WERI-Rb-1 (cell line): ENCODE measurements at regions not wholly inside any gene's neighbourhood (a gene's known extent, or its start where the extent isn't known, plus 50 kb on each side); places are given as distances from the start of the nearest gene placed in this dataset.

ENCODE experiments used
- DNase-seq: peaks from one replicate; pipeline ENCODE4 v3.0.0-alpha.2; 2020
- H3K27ac ChIP-seq: fragments of 250-450 bp; sonication (Bioruptor Pico); 2 replicates; pipeline ENCODE4 v1.5.1; 2020; ENCODE audit warnings: mild to moderate bottlenecking, moderate library complexity
- H3K27me3 ChIP-seq: fragments of 250-450 bp; sonication (Bioruptor Pico); 2 replicates; pipeline ENCODE4 v1.5.1; 2021; ENCODE audit warnings: mild to moderate bottlenecking, low read depth, moderate library complexity; ENCODE audit not compliant: insufficient read depth, severe bottlenecking
- H3K36me3 ChIP-seq: fragments of 250-450 bp; sonication (Bioruptor Pico); 2 replicates; pipeline ENCODE4 v1.5.1; 2020; ENCODE audit warnings: mild to moderate bottlenecking, moderate library complexity
- H3K4me3 ChIP-seq: 2 replicates; pipeline ENCODE4 v1.5.1; 2011; ENCODE audit warnings: low read depth, mild to moderate bottlenecking, control low read depth, low read length
- H3K9me3 ChIP-seq: fragments of 250-450 bp; sonication (Bioruptor Pico); 2 replicates; pipeline ENCODE4 v1.5.1; 2021; ENCODE audit warnings: mild to moderate bottlenecking, moderate library complexity; ENCODE audit not compliant: severe bottlenecking
- CTCF ChIP-seq: IDR thresholded peaks from 2 replicates; pipeline ENCODE4 v1.5.1; 2011; ENCODE audit warnings: low read depth, mild to moderate bottlenecking, control low read depth, inconsistent platforms, low read length

- H3K4me3 ChIP-seq = no peak overlapping the region
- no peaks in the 10 kb centered on the region for H3K27me3 ChIP-seq
- no peak for TF ChIP-seq CTCF
- peaks cover 3% of the 10 kb centered on the region for H3K9me3 ChIP-seq
- H3K36me3 ChIP-seq = no peaks in the 10 kb centered on the region
- H3K27ac ChIP-seq = no peak overlapping the region
- DNase-seq = no peak
Observed at GRCh38 chr4:124872659-124873058, 160.1 kb upstream of the ANKRD50 start.

- no peak for DNase-seq
- Histone ChIP-seq H3K4me3 (no peak overlapping the region), H3K9me3 (no peaks in the 10 kb centered on the region), H3K36me3 (no peaks in the 10 kb centered on the region), H3K27me3 (no peaks in the 10 kb centered on the region), H3K27ac (no peak overlapping the region)
- TF ChIP-seq CTCF = no peak
Observed at GRCh38 chr4:124869961-124870495, 157.5 kb upstream of the ANKRD50 start.

DNA sequence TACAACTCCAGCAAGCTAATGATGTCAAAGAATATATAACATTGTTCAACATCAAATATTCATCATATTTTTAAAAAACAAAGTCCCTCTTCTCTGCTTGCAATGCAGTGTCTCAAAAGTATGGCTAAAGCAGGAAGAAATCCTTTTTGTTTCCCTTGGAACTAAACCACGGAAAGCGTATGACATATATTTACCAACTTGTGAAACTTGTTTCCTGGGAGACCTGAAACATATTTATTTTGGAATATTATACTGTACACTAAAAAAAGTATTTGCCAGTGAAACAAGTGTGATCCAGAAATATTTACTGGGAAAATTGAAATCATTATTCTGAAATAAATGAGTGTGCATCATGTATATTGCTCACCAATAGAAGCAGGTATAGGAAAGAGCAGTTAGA, 156.0 kb upstream of the ANKRD50 start:
- no peak overlapping the region for H3K27ac ChIP-seq
- H3K4me3 ChIP-seq = no peak overlapping the region
- DNase-seq = no peak
- no peak for TF ChIP-seq CTCF
- no peaks in the 10 kb centered on the region for H3K27me3 ChIP-seq
- H3K9me3 ChIP-seq = peaks cover 4% of the 10 kb centered on the region
- H3K36me3 ChIP-seq = no peaks in the 10 kb centered on the region

DNA sequence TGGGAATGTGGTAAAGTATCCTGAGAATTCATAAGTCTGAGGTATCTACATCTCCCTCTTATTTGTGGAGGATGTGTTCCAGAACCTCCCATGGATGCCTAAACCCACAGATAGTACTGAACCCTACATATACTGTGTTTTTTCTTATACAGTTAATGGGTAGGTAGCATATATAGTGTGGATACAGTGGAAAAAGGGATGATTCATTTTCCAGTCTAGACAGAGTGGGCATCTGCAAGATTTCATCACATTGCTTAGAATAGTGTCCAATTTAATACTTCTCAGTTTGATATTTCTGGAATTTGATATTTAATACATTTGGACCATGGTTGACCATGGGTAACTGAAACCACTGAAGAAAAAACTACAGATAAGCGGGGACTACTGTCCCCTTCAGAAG, 155.0 kb upstream of the ANKRD50 start:
- no peak for DNase-seq
- peaks cover 4% of the 10 kb centered on the region for H3K9me3 ChIP-seq
- no peak overlapping the region for H3K27ac ChIP-seq
- H3K4me3 ChIP-seq = no peak overlapping the region
- TF ChIP-seq CTCF = no peak
- no peaks in the 10 kb centered on the region for H3K27me3 ChIP-seq
- no peaks in the 10 kb centered on the region for H3K36me3 ChIP-seq

- Histone ChIP-seq H3K36me3 (no peaks in the 10 kb centered on the region), H3K27me3 (no peaks in the 10 kb centered on the region), H3K4me3 (no peak overlapping the region), H3K9me3 (peaks cover 4% of the 10 kb centered on the region), H3K27ac (no peak overlapping the region)
- no peak for TF ChIP-seq CTCF
- no peak for DNase-seq
Observed at GRCh38 chr4:124866301-124866700, 153.8 kb upstream of the ANKRD50 start.

GRCh38 chr4:124863040-124863545, 150.6 kb upstream of the ANKRD50 start:
- Histone ChIP-seq H3K27ac (no peak overlapping the region), H3K9me3 (peaks cover 4% of the 10 kb centered on the region), H3K27me3 (no peaks in the 10 kb centered on the region), H3K36me3 (no peaks in the 10 kb centered on the region), H3K4me3 (no peak overlapping the region)
- TF ChIP-seq CTCF = no peak
- DNase-seq = no peak
